NB4 (cell line): ENCODE measurements at regions not wholly inside any gene's neighbourhood (a gene's known extent, or its start where the extent isn't known, plus 50 kb on each side); places are given as distances from the start of the nearest gene placed in this dataset.

ENCODE experiments used
- DNase-seq: peaks from one replicate; pipeline ENCODE4 v3.0.0; 2010; ENCODE audit warnings: low read depth
- H3K4me3 ChIP-seq: one replicate; pipeline ENCODE4 v1.5.1; 2011; ENCODE audit warnings: mild to moderate bottlenecking, low read depth, low read length, moderate library complexity
- MYC ChIP-seq: IDR thresholded peaks from 2 replicates; pipeline ENCODE4 v1.6.1; 2011; ENCODE audit warnings: low read depth, low read length
- POLR2A ChIP-seq: IDR thresholded peaks from 2 replicates; pipeline ENCODE4 v1.6.1; 2011; ENCODE audit warnings: mild to moderate bottlenecking; ENCODE audit not compliant: insufficient read length; ENCODE audit errors: extremely low read depth
- TF ChIP-seq, protein P1 (sequence below): IDR thresholded peaks from one replicate; pipeline ENCODE4 v1.5.1; 2012; ENCODE audit warnings: low read depth, low read length
- TF ChIP-seq, protein P2 (sequence below): IDR thresholded peaks from 2 replicates; pipeline ENCODE4 v1.6.1; 2011; ENCODE audit warnings: low read depth, low read length

DNA sequence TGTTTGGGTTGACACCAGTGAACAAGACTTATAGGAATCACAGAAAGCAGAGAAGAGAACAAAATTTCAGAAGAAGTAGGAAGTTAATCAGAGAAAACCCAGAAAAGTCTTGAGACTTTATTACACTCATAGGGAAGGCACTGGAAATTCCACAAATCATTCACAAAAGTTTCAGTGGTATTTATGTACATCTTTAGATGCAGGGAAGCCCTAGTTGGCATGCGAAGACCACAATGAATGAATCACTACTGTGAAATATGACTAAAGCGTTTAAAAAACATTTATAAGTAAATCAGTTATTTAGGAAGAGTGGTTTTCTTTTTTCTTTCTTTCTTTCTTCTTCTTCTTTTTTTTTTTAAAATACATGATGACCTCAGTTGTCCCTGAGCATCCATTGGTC lies 105.1 kb downstream of the NUP35 start:
- H3K4me3 ChIP-seq: no peak overlapping the region
- TF ChIP-seq, protein P1, sequence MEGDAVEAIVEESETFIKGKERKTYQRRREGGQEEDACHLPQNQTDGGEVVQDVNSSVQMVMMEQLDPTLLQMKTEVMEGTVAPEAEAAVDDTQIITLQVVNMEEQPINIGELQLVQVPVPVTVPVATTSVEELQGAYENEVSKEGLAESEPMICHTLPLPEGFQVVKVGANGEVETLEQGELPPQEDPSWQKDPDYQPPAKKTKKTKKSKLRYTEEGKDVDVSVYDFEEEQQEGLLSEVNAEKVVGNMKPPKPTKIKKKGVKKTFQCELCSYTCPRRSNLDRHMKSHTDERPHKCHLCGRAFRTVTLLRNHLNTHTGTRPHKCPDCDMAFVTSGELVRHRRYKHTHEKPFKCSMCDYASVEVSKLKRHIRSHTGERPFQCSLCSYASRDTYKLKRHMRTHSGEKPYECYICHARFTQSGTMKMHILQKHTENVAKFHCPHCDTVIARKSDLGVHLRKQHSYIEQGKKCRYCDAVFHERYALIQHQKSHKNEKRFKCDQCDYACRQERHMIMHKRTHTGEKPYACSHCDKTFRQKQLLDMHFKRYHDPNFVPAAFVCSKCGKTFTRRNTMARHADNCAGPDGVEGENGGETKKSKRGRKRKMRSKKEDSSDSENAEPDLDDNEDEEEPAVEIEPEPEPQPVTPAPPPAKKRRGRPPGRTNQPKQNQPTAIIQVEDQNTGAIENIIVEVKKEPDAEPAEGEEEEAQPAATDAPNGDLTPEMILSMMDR: no peak
- TF ChIP-seq, protein P2, sequence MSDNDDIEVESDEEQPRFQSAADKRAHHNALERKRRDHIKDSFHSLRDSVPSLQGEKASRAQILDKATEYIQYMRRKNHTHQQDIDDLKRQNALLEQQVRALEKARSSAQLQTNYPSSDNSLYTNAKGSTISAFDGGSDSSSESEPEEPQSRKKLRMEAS: no peak
- TF ChIP-seq POLR2A (no peak), MYC (no peak)
- DNase-seq: no peak

DNA sequence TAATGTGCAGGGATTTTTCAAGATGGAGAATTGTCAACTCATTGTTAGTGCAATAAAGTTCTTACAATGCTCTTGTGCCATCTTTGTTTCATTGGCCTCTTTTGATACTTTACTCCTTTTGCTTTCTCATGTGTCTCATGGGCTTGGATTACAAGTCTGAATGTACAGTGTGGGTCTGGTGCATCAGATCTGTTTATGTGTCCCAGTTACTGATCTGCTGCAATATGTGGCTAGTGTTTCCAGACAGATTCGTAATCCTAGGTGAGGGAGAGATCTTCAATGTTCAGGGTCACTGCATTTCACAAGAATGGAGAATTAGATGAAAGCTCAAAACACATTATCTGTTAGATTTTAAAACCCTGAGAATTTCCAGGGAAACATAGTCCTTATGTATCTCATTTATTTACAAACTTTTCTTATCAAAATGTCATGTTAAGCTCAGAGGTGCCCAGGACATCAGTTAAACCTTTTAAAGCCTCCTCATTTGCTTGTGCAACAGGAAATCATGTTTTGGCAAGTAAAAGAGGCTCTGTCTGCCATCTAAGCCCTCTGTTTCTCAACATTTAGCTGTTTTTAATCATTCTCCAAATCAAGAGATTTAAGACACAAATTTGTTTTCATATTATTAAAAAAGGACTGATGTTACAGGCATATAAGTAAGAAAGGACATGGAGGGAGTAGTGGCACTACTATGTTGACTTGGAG lies 108.1 kb downstream of the NUP35 start:
- TF ChIP-seq, protein P2: no peak
- TF ChIP-seq, protein P1: no peak
- TF ChIP-seq POLR2A (no peak), MYC (no peak)
- no peak for DNase-seq
- no peak overlapping the region for H3K4me3 ChIP-seq

DNA sequence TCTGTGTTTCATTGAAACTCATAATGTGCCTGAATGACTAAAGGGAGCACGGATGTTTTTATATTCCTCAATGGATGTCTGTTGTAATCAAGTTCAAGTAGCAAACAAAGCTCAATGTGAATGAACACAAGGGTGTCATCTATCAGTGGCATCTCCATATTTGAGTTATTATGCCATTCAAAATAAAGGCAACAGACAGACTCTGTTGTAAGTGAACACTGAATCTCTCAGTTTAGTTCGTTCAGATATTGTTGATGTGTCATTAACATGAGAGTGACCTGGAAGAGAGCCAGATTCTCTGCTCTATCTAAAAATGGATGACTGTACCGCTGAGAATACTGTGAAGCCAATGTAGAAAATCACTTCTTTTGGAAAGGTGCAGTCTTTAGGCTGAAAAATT lies 118.7 kb downstream of the NUP35 start:
- no peak overlapping the region for H3K4me3 ChIP-seq
- TF ChIP-seq POLR2A (no peak), MYC (no peak)
- TF ChIP-seq, protein P1: no peak
- TF ChIP-seq, protein P2: no peak
- no peak for DNase-seq

DNA sequence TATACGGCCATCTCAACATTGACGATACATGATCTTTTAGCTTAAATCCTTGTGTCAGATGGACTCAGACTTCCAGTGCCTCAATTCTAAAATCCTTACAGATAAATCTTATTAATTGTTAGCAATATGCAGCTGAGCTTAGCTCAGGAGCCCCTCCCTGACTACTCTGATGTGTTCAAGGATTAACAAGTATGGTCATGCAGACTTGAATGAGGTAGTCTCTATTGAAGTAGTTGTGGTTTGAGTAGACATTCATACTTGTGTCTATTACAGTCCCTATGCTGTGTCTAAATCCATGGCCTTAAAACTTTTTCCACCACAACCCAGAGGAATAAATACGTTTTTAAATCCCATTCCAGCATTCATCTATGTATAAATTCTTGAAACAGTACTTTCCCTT lies 119.5 kb downstream of the NUP35 start:
- no peak overlapping the region for H3K4me3 ChIP-seq
- DNase-seq: no peak
- TF ChIP-seq, protein P1: no peak
- TF ChIP-seq POLR2A (no peak), MYC (no peak)
- TF ChIP-seq, protein P2: no peak

DNA sequence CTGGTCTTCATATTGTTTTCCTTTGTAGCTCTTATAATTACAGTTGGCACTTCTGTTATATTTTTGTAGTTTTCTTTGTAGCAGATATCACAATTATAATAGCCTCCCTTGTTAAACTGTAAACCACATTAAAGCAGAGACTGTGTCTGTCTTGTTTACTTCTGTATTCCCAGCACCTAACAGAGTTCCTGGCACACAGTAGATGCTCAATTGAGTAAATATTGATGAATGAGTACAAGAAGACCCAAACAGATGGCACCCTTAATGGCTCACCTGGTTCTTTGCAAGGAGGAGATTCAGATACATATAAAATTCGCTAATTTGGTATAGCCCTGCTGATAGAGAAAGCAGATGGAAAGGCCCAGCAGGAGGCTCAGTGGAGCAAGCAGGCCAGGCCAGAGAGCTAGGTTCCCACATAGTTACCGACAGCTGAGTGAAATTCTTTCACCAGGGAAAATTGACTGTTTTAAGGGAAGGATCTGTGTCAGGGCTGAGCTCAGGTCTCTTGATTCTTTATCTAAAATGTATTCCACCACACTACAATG lies 120.1 kb downstream of the NUP35 start:
- TF ChIP-seq POLR2A (no peak), MYC (no peak)
- TF ChIP-seq, protein P1: no peak
- TF ChIP-seq, protein P2: no peak
- no peak for DNase-seq
- H3K4me3 ChIP-seq: no peak overlapping the region
